Activated CD4-positive, alpha-beta T cell treated with anti-CD3 and anti-CD28 coated beads, Interleukin-2, amount 10 ng/mL, durations not matched to agents 24 days and 14 days (primary cell): ENCODE measurements at regions not wholly inside any gene's neighbourhood (a gene's known extent, or its start where the extent isn't known, plus 50 kb on each side); places are given as distances from the start of the nearest gene placed in this dataset.

Experiments used
- DNase-seq: peaks from one replicate; pipeline ENCODE4 v3.0.0; 2022
- H3K27ac Mint-ChIP-seq: one replicate; pipeline ENCODE4 v1.8.0; 2022; ENCODE audit warnings: mild to moderate bottlenecking, mixed read lengths
- H3K27me3 Mint-ChIP-seq: one replicate; pipeline ENCODE4 v1.8.0; 2022; ENCODE audit warnings: mixed read lengths
- H3K36me3 Mint-ChIP-seq: one replicate; pipeline ENCODE4 v1.8.0; 2022; ENCODE audit warnings: low read depth, mild to moderate bottlenecking, mixed read lengths
- H3K4me1 Mint-ChIP-seq: one replicate; pipeline ENCODE4 v1.8.0; 2021; ENCODE audit warnings: mixed read lengths
- H3K4me3 Mint-ChIP-seq: one replicate; pipeline ENCODE4 v1.8.0; 2022; ENCODE audit warnings: mild to moderate bottlenecking, moderate library complexity, mixed read lengths
- H3K9me3 Mint-ChIP-seq: one replicate; pipeline ENCODE4 v1.8.0; 2021; ENCODE audit warnings: mixed read lengths
- intact Hi-C: fragments of 100-400 bp; cut with micrococcal nuclease; formaldehyde crosslinking; loops from one replicate; pipeline ENCODE4 v1.15.1; 2023

- DNase-seq = no peak
- peaks cover 3% of the 10 kb centered on the region for H3K9me3 Mint-ChIP-seq
- H3K27me3 Mint-ChIP-seq = no peaks in the 10 kb centered on the region
- H3K4me3 Mint-ChIP-seq = no peak overlapping the region
- no peaks in the 10 kb centered on the region for H3K36me3 Mint-ChIP-seq
- H3K4me1 Mint-ChIP-seq = no peaks in the 10 kb centered on the region
- intact Hi-C loops = no loop called here
- H3K27ac Mint-ChIP-seq = no peak overlapping the region
Measured at GRCh38 chr2:212923393-212923792, 228.0 kb downstream of the IKZF2 start.

- no peak for DNase-seq
- H3K9me3 Mint-ChIP-seq = peaks cover 3% of the 10 kb centered on the region
- intact Hi-C loops = no loop called here
- H3K27me3 Mint-ChIP-seq = no peaks in the 10 kb centered on the region
- no peaks in the 10 kb centered on the region for H3K4me1 Mint-ChIP-seq
- H3K36me3 Mint-ChIP-seq = no peaks in the 10 kb centered on the region
- H3K27ac Mint-ChIP-seq = no peak overlapping the region
- no peak overlapping the region for H3K4me3 Mint-ChIP-seq
Measured at GRCh38 chr2:212922701-212923100, 228.7 kb downstream of the IKZF2 start.

DNA sequence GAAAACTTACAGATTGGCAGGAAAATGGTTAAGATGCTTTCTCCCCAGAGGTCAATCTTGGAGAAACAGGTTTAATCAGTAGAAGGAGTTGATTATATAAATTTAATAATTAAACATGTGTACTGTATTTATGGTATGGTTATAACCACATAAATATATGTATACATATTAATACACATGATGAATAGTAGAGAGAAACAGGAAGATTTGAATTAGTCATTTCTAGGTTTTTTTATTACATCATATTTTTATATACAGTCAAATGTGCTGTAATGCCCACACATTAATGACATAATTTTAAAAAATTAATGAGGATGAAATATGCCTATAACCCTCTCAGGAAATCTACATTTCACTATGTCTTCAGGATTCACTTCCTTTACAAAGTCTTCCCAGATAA, 229.7 kb downstream of the IKZF2 start:
- intact Hi-C loops = no loop called here
- peaks cover 3% of the 10 kb centered on the region for H3K9me3 Mint-ChIP-seq
- no peak for DNase-seq
- no peaks in the 10 kb centered on the region for H3K4me1 Mint-ChIP-seq
- no peaks in the 10 kb centered on the region for H3K36me3 Mint-ChIP-seq
- no peaks in the 10 kb centered on the region for H3K27me3 Mint-ChIP-seq
- H3K4me3 Mint-ChIP-seq = no peak overlapping the region
- no peak overlapping the region for H3K27ac Mint-ChIP-seq

DNA sequence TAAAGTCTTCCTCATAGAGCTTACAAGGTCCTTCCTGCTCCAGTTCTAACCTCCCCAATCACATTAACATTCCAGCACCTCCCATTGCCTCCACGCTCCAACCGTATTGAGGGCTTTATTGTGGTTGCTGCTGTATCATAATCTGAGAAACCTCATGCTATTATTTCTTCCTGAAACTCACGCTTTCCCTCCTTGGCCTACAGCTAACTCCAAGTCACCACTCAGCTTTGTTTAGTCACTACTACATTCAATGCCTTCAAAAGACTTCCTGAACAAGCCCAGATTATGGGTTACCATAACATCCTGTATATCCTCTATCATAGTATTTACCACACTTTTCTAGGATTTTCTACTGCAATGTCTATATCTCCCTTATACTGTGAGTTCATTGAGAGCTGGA, 230.4 kb downstream of the IKZF2 start:
- intact Hi-C loops = no loop called here
- no peak for DNase-seq
- no peaks in the 10 kb centered on the region for H3K36me3 Mint-ChIP-seq
- H3K9me3 Mint-ChIP-seq = peaks cover 3% of the 10 kb centered on the region
- no peak overlapping the region for H3K4me3 Mint-ChIP-seq
- no peak overlapping the region for H3K27ac Mint-ChIP-seq
- H3K27me3 Mint-ChIP-seq = no peaks in the 10 kb centered on the region
- no peaks in the 10 kb centered on the region for H3K4me1 Mint-ChIP-seq

DNA sequence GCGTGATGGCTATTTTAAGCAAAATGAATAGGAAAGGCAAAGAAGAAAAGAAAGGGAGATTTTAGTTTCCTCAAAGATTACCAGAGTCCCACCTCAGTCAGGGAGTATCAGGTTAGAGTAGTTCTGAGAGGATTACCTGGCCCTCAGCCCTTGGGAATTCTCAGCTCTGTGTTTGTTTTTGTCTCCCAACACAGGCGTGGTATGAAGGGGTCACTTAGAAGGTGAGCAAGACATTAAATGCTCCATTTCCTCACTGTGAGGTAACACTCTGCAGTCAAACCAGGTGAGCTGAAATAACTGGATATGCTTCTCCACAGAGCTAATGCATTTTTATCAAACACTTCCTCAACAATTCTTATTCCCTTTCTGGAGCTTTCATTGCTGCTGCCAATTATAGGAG, 232.2 kb downstream of the IKZF2 start:
- H3K4me3 Mint-ChIP-seq = no peak overlapping the region
- DNase-seq = no peak
- no peaks in the 10 kb centered on the region for H3K27me3 Mint-ChIP-seq
- intact Hi-C loops = loop anchor here (5.0 kb wide), 1 partner anchor 98 kb away; no protein-coding TSS in a partner anchor
- no peaks in the 10 kb centered on the region for H3K36me3 Mint-ChIP-seq
- H3K9me3 Mint-ChIP-seq = no peaks in the 10 kb centered on the region
- no peak overlapping the region for H3K27ac Mint-ChIP-seq
- H3K4me1 Mint-ChIP-seq = peaks cover 7% of the 10 kb centered on the region

DNA sequence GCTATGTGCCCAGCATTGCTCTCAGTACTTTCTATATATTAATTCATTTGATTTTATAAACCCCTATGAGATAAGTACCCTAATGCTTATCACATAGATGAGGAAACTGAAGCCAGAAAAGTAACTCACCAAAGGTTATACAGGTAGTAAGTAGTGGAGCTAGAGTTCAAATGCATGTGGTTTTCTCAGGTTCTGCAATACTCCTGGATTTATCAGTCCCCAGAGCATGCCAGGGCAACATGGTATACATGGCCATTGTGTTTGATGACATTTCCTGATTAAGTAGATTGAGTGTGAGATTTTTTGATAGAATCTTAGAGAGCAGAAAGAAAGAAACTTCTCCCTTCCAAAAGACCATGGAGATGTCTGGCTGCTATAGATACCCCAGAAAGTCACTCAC, 233.1 kb downstream of the IKZF2 start:
- H3K36me3 Mint-ChIP-seq = no peaks in the 10 kb centered on the region
- no peak overlapping the region for H3K4me3 Mint-ChIP-seq
- H3K9me3 Mint-ChIP-seq = no peaks in the 10 kb centered on the region
- H3K4me1 Mint-ChIP-seq = peaks cover 7% of the 10 kb centered on the region
- H3K27me3 Mint-ChIP-seq = no peaks in the 10 kb centered on the region
- intact Hi-C loops = loop anchor here (5.0 kb wide), 1 partner anchor 99 kb away; no protein-coding TSS in a partner anchor
- H3K27ac Mint-ChIP-seq = no peak overlapping the region
- no peak for DNase-seq

- Mint-ChIP-seq H3K27me3 (no peaks in the 10 kb centered on the region), H3K9me3 (no peaks in the 10 kb centered on the region), H3K36me3 (no peaks in the 10 kb centered on the region), H3K27ac (peak overlapping the region; percentile 3), H3K4me3 (no peak overlapping the region), H3K4me1 (peaks cover 7% of the 10 kb centered on the region)
- intact Hi-C loops = loop anchor here (5.0 kb wide), 1 partner anchor 102 kb away; no protein-coding TSS in a partner anchor
- DNase-seq = no peak
Measured at GRCh38 chr2:212915121-212915782, 236.2 kb downstream of the IKZF2 start.

DNA sequence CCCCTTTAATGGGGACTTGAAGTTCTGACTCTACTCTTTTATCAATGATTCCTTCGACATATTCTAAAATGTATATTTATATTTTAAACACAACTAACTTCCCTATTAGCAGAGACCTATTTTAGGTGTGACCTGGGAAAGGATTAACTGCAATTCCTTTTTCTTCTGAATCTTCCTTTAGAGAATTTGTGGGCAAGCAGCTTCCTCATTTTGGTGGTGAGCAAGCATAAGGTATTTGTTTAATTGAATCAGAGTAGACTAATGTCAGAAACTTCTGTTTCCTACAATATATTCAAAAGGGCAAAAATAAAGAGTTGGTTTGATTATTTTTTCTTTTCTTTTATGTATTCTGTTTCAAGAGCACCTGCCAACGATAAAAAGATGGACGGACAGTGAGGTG, 237.0 kb downstream of the IKZF2 start:
- no peaks in the 10 kb centered on the region for H3K27me3 Mint-ChIP-seq

GRCh38 chr2:212913640-212914306, 237.6 kb downstream of the IKZF2 start:
- Mint-ChIP-seq H3K36me3 (no peaks in the 10 kb centered on the region), H3K27ac (no peak overlapping the region), H3K9me3 (no peaks in the 10 kb centered on the region), H3K4me1 (peaks cover 7% of the 10 kb centered on the region), H3K4me3 (no peak overlapping the region), H3K27me3 (no peaks in the 10 kb centered on the region)
- no peak for DNase-seq
- intact Hi-C loops = no loop called here

More for the DNA sequence above, 237.0 kb downstream of the IKZF2 start:
- DNase-seq = no peak
- no peak overlapping the region for H3K4me3 Mint-ChIP-seq
- H3K36me3 Mint-ChIP-seq = no peaks in the 10 kb centered on the region
- intact Hi-C loops = no loop called here
- H3K27ac Mint-ChIP-seq = no peak overlapping the region
- peaks cover 7% of the 10 kb centered on the region for H3K4me1 Mint-ChIP-seq
- H3K9me3 Mint-ChIP-seq = no peaks in the 10 kb centered on the region

DNA sequence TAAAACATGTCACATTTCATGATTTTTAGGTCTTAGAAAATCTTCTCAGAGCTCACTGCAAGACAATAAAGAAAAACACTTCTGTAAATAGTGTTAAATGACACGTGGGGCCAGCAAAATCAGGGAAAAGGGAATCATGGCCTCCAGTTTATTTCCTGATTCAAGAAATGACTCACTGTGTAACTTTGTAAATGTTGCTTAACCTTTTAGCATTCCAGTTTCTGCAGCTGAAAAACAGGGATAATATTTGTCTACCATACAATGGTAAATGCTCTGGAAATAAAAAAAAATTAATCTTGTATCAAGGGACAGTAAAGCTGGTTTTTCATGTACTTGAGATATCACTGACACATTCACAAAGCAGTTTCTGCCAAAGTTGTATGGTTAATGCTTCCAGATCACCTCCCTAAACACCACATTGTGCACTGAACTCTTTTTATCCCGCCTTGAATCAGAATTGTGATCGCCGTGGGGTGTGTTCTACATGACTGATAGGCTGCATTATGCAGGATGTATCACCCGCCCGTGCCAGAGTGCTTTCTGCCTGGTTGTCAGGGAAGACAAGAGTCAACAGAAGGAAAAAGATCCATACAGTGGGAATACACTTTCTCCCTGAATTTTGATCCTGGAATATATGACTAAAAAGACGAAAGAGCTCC, 238.8 kb downstream of the IKZF2 start:
- Mint-ChIP-seq H3K4me3 (no peak overlapping the region), H3K4me1 (peaks cover 7% of the 10 kb centered on the region), H3K27ac (no peak overlapping the region), H3K36me3 (no peaks in the 10 kb centered on the region), H3K9me3 (no peaks in the 10 kb centered on the region), H3K27me3 (no peaks in the 10 kb centered on the region)
- intact Hi-C loops = no loop called here
- no peak for DNase-seq

- H3K4me3 Mint-ChIP-seq = no peak overlapping the region
- no peaks in the 10 kb centered on the region for H3K9me3 Mint-ChIP-seq
- H3K36me3 Mint-ChIP-seq = no peaks in the 10 kb centered on the region
- peaks cover 7% of the 10 kb centered on the region for H3K4me1 Mint-ChIP-seq
- intact Hi-C loops = no loop called here
- DNase-seq = no peak
- no peaks in the 10 kb centered on the region for H3K27me3 Mint-ChIP-seq
- no peak overlapping the region for H3K27ac Mint-ChIP-seq
Measured at GRCh38 chr2:212911011-212911410, 240.4 kb downstream of the IKZF2 start.

GRCh38 chr2:212908682-212909435, 242.6 kb downstream of the IKZF2 start:
- no peak overlapping the region for H3K27ac Mint-ChIP-seq
- H3K27me3 Mint-ChIP-seq = no peaks in the 10 kb centered on the region
- H3K4me1 Mint-ChIP-seq = no peaks in the 10 kb centered on the region
- H3K9me3 Mint-ChIP-seq = no peaks in the 10 kb centered on the region
- no peak for DNase-seq
- intact Hi-C loops = no loop called here
- no peaks in the 10 kb centered on the region for H3K36me3 Mint-ChIP-seq
- H3K4me3 Mint-ChIP-seq = no peak overlapping the region

- intact Hi-C loops = no loop called here
Measured at GRCh38 chr2:212908031-212908430, 243.4 kb downstream of the IKZF2 start.

DNA sequence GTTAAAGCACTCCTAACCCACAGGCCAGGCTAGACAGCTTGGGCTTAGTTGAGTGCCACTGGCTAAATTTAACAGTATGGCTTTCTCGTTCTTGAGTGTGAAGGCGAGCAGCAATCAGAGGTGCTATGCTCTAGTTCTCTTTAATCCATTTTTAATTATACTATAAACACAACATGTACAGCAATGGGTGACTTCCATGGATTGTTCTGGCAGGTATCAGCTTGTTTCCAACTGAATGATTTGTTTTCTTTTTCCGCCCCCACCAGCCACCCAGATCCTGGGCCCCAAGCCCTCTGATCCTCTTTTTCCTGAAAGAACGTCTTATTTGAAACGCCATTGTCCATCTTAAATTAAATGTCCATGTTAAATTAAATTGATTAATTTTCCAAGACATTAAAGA, 244.8 kb downstream of the IKZF2 start:
- Mint-ChIP-seq H3K27ac (no peak overlapping the region), H3K4me1 (no peaks in the 10 kb centered on the region), H3K9me3 (no peaks in the 10 kb centered on the region), H3K4me3 (no peak overlapping the region), H3K36me3 (no peaks in the 10 kb centered on the region), H3K27me3 (no peaks in the 10 kb centered on the region)
- intact Hi-C loops = no loop called here
- no peak for DNase-seq

More at GRCh38 chr2:212908031-212908430, 243.4 kb downstream of the IKZF2 start:
- Mint-ChIP-seq H3K36me3 (no peaks in the 10 kb centered on the region), H3K4me3 (no peak overlapping the region), H3K27ac (no peak overlapping the region), H3K4me1 (no peaks in the 10 kb centered on the region), H3K9me3 (no peaks in the 10 kb centered on the region), H3K27me3 (no peaks in the 10 kb centered on the region)
- no peak for DNase-seq
